AG08395 (cell line): ENCODE measurements at regions not wholly inside any gene's neighbourhood (a gene's known extent, or its start where the extent isn't known, plus 50 kb on each side); places are given as distances from the start of the nearest gene placed in this dataset.

Experiments
- DNase-seq: peaks from one replicate; pipeline ENCODE4 v3.0.0; 2012; ENCODE audit warnings: mixed read lengths, low spot score

DNA sequence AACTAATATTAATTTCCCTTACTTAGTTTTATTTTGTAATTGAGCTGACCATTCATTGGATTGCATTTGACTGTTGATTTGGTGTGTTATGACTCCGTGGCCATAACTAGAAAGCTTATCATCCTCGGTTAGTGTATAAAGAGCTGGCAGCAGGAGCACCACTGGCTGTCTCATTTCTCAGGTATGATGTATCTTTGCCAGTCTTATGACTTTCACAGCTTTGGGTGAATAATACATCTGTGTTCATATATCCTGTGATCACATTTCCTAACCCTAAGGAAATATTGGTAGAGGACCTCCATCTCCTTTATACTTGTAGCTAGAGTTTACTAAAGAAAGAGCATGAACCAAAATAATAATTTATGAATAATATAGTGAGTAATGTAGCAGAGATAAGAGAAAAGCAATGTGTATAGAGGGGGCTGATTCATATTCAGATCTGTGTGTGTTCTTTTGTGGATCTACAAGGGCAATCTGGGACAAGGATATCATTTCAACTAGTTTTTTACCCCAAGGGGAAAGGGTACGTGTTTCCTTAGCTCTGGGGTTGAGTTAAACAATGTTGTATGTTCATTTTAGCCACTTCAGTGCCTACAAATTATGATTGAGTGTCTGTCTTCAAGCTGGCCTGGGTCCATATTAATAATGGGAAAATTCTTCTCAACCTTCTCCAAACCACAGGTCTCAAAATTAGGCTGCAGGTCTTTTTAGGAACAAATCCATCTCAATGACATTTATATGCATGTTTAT, 901.7 kb downstream of the NTRK3 start:
- DNase-seq, result peak; percentile 49

- no peak for DNase-seq
Observed at GRCh38 chr15:87349181-87349580, 907.4 kb downstream of the NTRK3 start.

- DNase-seq, result no peak
Observed at GRCh38 chr15:87348746-87349145, 907.8 kb downstream of the NTRK3 start.

- DNase-seq, result no peak
Observed at GRCh38 chr15:87347806-87348515, 908.6 kb downstream of the NTRK3 start.

GRCh38 chr15:87345961-87346360, 910.6 kb downstream of the NTRK3 start:
- no peak for DNase-seq

DNA sequence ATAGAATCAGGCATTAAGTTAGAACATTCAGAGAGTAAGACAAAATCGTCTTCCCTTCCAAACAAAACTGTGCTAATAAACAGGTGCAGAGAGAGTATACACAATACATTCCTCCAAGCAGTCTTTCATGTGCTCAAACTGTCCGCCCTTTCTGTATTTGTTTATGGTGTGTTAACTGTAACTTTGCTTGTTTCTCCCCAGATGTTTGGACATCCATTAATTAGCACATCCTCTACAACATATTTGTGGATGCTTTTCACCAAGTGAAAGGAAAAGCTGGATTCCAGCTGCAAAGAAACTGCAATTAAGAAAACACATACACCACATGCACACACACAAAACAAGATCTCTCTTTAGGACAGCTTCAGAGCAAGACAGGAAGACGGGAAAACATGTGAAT, 912.6 kb downstream of the NTRK3 start:
- no peak for DNase-seq

DNA sequence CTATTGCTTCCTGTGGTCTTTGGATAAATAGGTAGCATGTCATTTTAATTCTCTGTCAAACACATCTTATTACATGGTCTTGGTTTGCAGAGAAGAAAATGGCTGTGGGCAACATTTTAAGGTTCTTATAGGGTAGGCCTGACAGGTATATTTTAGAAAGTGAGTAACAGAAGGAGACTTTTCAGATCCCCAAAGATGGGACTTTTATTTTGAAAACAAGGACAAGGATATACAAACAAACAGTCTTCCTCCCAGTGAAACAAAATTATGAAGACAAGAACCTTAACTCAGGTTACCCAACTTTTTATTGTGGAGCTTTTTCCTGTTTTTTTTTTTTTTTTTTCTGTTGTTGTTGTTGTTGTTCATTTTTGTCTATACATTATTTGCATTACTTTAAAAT, 916.2 kb downstream of the NTRK3 start:
- DNase-seq, result no peak

DNA sequence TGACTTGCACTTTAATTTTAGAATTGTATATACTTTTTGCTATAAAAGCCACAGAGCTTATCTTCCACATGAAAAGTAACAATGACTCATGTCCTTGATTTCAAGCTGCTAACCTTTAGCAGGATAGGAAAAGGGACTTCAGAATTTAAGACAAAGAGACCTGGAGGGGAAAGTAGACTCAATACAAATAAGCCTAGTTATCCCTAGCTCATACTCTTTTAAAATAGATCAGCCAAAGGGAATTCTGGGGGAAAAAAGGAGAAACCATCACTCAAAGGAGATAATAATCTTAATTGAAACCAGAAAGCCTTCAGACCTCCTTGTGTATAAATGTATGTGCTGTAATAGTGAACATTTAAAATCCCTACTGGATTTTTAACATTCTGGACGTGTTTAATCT, 930.3 kb downstream of the NTRK3 start:
- no peak for DNase-seq

DNA sequence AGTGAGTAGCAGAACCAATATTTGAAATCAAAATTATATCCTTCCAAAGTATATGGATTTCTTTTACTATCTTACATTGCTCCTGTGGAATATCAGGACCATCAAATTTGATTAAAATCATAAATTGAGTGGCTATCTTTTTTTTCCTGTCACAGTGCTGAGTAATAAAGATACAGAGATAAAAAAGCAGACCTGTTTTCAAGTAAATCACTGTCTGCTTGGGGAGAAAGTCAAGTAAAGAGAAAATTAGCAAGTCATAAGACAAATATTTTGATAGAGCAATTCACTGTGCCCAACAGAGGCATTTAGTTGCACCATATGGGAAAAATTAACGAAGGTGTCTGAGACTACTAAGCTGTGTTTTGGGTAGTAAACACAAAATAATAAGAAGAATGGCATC, 933.7 kb downstream of the NTRK3 start:
- no peak for DNase-seq

DNA sequence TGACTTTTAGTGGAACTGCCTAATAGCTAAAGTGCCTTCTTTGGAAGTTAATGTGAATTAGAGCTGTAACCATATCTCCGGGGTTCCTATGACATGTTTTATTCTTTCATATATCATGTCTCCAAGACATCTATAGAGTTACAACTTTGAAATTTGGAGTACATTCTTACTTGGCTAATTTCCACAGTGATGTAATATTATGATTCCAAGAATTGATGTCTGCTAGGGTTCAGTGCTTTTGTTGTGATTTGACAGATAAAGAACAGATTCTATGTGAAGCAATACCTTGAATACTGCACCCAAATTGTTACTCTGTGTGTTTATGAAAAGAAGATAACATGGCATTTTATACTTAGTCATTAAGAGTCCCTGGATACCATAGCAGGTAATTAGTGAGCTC, 934.3 kb downstream of the NTRK3 start:
- no peak for DNase-seq

GRCh38 chr15:87317900-87318299, 938.6 kb downstream of the NTRK3 start:
- DNase-seq, result no peak

DNA sequence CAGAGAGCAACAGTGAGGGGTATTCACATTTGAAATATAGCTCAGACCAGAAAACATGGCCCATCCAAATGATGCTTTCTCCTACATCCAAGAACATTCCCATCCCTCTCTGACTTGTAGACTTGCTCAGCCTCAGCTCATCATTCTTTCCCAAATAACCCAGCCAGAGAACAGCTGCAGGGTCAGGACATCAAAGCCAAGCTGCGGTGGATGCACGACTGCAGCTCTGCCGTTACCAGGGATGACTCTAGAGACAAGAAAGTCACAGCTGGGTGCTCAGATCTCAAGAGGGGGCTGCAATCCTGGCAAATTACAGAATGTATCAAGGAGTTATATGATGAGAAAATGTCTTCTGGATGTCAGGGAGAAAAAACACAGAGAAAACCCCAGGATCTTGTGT, 944.3 kb downstream of the NTRK3 start:
- DNase-seq, result no peak

GRCh38 chr15:87300146-87300545, 956.4 kb downstream of the NTRK3 start:
- no peak for DNase-seq

DNA sequence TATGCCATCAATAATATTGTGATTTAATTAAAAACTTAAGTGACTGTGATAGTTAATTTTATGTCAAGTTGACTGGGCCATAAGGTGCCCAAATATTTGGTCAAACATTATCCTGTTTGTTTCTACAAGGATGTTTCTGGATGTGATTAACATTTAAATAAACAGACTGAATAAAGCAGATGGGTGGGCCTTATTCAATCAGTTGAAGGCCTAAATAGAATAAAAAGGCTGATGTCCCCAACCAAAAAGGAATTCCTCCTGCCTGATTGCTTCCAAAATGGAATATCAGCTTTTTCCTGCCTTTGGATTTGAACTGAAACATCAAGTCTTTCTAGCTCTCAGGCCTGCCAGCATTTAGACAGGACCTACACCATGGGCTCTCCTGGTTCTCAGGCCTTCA, 961.7 kb downstream of the NTRK3 start:
- no peak for DNase-seq

DNA sequence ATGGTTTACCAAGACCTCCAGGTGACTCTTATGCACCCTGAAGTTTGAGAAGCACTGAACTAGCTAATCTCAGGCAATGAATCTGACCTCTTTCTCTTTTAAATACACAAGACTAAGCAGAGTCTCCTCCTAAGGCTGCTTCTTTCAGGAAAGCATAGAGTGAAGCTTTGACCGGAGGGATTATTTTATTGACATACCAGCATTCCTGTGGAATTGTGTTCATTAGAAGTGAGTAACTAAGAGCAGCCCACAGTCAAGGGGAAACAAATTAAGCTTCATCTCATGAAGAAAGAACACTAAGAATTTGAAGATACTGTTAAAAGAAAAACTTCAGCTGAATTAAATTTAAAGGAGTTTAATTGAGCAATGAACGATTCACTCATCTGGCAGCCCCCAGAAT, 963.5 kb downstream of the NTRK3 start:
- no peak for DNase-seq

- DNase-seq, result peak; percentile 2
Observed at GRCh38 chr15:87287156-87287555, 969.4 kb downstream of the NTRK3 start.

- no peak for DNase-seq
Observed at GRCh38 chr15:87269566-87269965, 987.0 kb downstream of the NTRK3 start.

DNA sequence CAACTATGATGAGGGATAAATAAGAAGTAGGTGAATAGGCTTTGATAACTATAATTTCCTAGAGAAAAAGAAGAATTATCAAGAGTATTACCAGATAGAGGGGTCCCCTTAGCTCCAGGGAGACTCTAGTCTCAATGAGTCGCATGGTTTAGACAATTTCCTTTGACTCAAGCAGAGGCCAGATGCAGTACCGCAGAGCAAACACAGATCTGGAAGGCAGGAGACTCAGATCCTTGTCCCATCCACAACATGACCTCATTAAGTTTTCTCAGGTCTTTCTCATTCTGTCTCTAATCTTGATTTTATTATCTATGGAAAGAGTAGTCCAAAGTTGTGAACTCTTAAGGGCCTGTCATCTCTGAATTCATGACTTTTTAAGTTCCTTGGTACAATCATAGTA, 987.9 kb downstream of the NTRK3 start:
- no peak for DNase-seq

- DNase-seq, result peak; percentile 12
Observed at GRCh38 chr15:87267798-87268197, 988.7 kb downstream of the NTRK3 start.

DNA sequence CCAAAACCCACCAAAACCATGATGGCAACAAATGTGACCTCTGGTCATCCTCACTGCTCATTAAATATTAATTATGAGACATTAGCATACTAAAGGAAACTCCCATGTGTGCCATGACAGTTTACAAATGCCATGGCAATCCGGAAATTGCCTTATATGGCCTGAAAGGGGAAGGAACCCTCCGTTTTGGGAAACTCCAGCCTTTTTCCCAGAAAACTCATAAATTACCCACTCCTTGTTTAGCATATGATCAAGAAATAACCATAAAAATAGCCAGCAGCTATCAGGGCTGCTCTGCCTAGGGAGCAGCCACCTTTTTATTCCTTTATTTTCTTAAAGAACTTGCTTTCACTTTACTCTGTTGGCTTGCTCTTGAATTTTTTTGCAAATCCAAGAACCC, 992.7 kb downstream of the NTRK3 start:
- no peak for DNase-seq

- DNase-seq, result no peak
Observed at GRCh38 chr15:87263296-87263695, 993.2 kb downstream of the NTRK3 start.

- no peak for DNase-seq
Observed at GRCh38 chr15:87245592-87245991, 1010.9 kb downstream of the NTRK3 start.

- DNase-seq, result no peak
Observed at GRCh38 chr15:87243474-87243873, 1013.1 kb downstream of the NTRK3 start.
